GF-D8 (cell line): ENCODE measurements at regions not wholly inside any gene's neighbourhood (a gene's known extent, or its start where the extent isn't known, plus 50 kb on each side); places are given as distances from the start of the nearest gene placed in this dataset.
"Not testable (repeated sequence)": the region's sequence is repeated elsewhere in the genome, so short reads cannot be mapped to it uniquely, and the experiment has no call there.

Source experiments
- DNase-seq: peaks from one replicate; lab custom pipeline; 2025; lab: John Stamatoyannopoulos, UW

DNA sequence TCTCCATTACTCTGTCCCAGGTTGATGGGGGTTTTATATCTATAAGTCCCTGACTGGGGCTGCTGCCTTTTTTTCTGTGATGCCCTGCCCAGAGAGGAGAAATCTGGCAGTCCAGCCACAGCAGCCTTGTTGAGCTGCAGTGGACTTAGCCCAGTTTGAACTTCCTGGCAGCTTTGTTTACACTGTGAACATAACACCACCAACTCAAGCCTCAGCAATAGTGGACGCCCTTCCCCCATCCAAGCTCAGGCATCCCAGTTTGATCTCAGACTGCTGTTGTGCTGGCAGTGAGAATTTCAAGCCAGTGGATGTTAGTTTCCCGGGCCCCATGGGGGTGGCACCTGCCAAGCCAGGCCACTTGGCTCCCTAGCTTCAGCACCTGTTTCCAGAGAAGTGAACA lies 298.5 kb upstream of the KDM5D start:
- DNase-seq = no peak

- DNase-seq = no peak
Observed at GRCh38 chrY:20025676-20026075, 281.1 kb upstream of the KDM5D start.

DNA sequence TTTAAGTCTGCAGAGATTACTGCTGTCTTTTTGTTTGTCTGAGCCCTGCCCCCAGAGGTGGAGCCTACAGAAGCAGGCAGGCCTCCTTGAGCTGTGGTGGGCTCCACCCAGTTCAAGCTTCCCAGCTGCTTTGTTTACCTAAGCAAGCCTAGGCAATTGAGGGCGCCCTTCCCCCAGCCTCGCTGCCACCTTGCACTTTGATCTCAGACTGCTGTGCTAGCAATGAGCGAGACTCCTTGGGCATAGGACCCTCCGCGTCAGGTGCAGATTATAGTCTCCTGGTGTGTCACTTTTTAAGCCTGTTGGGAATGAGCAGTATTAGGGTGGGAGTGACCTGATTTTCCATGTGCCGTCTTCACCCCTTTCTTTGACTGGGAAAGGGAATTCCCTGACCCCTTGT lies 248.9 kb upstream of the KDM5D start:
- not testable (repeated sequence) for DNase-seq

- no peak for DNase-seq
Observed at GRCh38 chrY:19973012-19973411, 228.5 kb upstream of the KDM5D start.

DNA sequence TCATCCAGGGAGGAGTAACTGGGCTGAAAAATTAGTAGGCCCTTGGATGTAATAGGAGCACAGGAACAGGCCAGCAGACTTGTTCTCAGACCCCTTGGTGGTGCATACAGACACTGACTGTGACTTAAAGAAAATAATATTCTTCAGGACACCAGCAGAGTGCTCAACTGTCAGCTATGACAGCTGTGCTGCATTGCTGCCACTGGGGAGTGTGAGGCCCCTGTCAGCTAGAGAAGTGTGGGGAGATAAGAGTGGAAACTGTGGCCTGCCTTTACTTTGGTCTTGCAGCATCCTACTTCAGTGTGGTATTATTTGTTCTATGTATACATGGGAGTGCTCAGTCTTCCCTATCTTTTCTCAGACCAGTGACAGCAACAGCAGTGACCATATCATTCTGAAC lies 203.2 kb upstream of the KDM5D start:
- no peak for DNase-seq

- no peak for DNase-seq
Observed at GRCh38 chrY:19899011-19899410, 154.5 kb upstream of the KDM5D start.

- DNase-seq = no peak
Observed at GRCh38 chrY:19892076-19892964, 147.8 kb upstream of the KDM5D start.

GRCh38 chrY:19882145-19882544 lies 137.6 kb upstream of the KDM5D start:
- no peak for DNase-seq

DNA sequence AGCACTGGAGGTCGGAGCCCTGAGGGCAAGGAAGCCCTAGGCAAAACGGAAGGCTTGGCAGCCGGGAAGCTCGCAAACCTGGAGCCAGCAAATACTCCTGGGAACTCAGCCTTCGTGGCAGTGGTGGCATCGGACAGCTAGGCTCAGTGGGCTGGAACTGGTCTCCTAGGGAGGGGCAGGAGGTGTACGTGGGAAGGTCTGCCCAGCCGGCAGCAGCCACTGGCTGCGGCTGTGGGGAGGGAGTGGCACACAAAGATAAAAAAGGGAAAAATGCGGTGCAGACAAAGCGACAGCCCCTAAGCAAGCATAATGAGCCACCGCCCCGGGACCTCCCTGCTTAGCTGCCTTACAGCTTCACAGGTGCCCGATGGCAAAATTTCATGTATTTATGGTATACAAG lies 125.2 kb upstream of the KDM5D start:
- no peak for DNase-seq

- DNase-seq = no peak
Observed at GRCh38 chrY:19869281-19869680, 124.8 kb upstream of the KDM5D start.

DNA sequence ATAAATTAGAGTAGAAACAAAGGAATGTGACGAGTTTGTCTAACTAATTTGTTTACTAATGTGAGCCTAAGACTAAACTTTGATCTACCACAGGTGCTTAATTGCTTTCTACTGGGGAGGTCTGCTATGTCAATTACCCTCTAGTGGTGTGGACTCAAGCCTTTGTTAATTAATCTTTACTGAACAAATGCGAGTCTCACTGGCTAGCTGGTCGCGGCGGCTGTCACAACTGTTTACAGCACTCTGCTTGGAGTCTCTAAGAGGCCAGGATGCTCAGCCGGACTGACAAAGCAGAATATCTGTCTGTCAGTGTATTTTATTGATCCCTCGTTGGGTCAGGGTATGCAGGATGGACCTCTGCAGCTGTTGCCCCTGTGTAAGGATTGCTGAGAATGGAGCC lies 124.1 kb upstream of the KDM5D start:
- DNase-seq = no peak

GRCh38 chrY:19856474-19857135 lies 112.1 kb upstream of the KDM5D start:
- DNase-seq = peak; percentile 79

- no peak for DNase-seq
Observed at GRCh38 chrY:19842972-19843371, 98.4 kb upstream of the KDM5D start.

DNA sequence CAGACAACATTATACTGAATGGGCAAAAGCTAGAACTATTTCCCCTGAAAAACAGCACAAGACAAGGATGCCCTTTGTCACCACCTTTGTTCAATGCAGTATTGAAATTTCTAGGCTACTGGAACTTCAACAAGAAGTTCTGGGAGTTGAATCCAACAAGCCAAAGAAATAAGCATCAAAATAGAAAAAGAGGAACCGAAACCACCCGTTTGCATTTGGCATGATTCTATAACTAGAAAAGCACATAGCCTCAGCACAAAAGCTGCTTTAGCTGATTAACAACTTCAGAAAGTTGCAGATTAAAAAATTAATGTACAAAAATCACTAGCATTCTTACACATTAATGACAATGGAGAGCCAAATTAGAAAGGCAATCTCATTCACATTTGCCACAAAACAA lies 79.6 kb upstream of the KDM5D start:
- DNase-seq = no peak

- DNase-seq = no peak
Observed at GRCh38 chrY:19818546-19818945, 74.0 kb upstream of the KDM5D start.

GRCh38 chrY:19816920-19817319 lies 72.4 kb upstream of the KDM5D start:
- DNase-seq = peak; percentile 2

DNA sequence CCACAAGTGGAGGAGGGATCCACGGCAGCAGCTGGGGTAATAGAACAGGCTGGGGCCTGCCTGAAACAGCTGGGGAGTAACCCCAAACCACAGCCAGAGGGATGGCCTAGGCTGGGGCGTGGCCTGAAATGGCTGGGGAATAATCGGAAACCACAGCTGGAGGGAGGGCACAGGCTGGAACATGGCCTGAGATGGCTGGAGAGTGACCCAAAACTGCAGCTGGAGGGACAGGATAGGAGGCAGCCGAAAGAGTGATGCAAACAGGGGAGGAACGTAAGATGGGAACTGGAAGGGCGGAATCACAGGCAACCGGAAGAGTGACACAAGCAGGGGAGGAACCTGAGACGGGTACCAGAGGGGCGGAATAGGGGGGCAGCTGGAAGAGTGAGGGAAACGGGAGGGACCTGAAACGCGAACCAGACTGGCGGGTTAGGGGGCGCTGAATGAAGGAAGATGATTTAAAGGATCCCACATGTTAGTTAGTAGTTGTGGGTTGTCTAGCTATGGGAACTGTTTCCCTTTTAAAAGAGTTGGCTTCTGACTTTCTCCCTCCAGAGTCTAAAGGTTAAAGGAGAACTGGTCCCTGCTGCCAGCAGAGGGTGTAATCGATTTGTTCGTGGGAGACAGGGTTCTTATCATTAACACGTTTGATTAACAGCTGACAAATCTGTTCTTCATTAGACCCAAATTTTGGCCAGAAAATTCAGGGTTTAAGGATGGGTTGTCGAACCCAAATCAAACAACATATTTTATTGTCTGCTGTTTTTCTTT lies 71.7 kb upstream of the KDM5D start:
- DNase-seq = peak; percentile 25
